NCI-H2227 treated with DMSO at 0.1 percent for 48 hours (cell line): ENCODE measurements at regions not wholly inside any gene's neighbourhood (a gene's known extent, or its start where the extent isn't known, plus 50 kb on each side); places are given as distances from the start of the nearest gene placed in this dataset.

ENCODE experiments used
- DNase-seq: peaks from one replicate; lab custom pipeline; 2025; lab: John Stamatoyannopoulos, UW

DNA sequence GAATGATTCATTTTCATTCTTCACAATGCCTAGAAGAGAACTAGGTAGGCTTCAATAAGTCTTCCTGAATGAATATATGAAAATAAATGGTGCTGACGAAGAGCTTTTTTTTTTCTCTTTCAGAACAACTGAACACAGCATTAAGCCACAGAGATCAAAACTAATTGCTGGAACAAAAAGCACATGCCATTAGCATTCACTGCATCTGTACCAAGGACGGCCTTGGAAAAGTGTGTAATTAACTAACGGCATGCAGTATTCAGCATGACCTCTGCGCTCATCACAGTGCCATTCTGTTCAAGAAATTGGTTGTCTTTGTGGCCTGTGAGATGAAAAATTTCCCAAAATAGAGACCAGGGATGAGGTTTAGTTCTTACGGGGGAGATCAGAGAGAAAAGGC is 99.3 kb downstream of the NUDT12 start:
- no peak for DNase-seq

GRCh38 chr5:103461243-103461642 is 101.3 kb downstream of the NUDT12 start:
- DNase-seq: no peak

GRCh38 chr5:103458497-103459040 is 104.0 kb downstream of the NUDT12 start:
- no peak for DNase-seq

- DNase-seq: no peak
Observed at GRCh38 chr5:103456476-103456875, 106.1 kb downstream of the NUDT12 start.

DNA sequence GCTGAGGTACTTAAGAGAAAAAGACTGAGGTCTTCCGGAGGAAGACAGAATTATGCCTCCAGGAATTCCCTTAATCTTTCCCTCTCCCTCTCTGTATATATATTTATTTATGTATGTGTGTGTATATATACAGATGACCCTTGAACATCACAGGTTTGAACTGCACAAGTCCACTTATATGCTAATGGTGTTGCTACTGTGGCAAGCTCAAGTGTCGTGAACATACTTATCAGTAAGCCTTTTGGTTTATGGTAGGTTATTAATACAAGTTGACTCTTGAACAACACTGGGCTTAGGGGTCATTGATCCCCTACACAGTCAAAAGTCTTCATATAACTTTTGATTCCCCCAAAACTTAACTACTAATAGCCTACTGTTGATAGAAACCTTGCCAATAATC is 106.8 kb downstream of the NUDT12 start:
- no peak for DNase-seq

GRCh38 chr5:103454770-103455169 is 107.8 kb downstream of the NUDT12 start:
- no peak for DNase-seq

DNA sequence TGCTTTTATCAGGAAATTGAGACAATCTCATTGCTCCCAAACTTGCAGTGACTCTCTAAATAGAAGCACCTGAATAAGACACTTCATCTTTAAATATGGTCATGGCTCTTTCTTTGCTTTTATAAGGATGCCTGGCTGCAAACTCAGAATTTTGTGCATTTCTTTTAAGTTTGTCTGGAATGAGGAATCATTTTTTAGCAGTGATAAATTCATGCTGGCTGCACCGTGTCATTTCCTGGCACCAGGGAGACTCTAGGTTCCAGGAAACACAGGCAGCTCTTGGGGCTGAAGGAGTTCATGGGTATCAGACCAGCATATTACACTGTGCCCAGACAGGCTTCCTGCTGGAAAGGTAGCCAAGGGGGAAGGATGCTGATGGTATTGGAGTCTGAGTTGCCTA is 109.9 kb downstream of the NUDT12 start:
- no peak for DNase-seq

- DNase-seq: no peak
Observed at GRCh38 chr5:103452089-103452488, 110.5 kb downstream of the NUDT12 start.

DNA sequence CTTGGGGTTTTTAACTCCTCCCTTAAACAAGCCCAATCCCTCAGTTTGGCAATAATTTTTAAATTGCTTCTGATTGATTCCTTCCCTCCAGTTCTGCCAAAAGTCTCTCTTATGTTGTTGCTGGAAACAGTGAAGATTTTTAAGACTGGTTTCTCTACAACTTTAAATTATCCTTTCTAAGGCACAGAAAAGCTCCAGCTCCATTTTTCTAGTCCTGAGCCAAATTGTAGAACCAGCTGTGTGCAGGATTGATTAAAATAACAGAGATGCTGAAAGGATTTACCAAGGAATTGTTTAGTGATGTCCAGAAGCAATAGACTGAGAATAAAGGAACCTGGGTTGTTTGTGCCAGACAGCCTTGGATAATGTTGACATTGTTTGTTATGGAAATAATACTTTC is 111.3 kb downstream of the NUDT12 start:
- no peak for DNase-seq

GRCh38 chr5:103450333-103451061 is 112.1 kb downstream of the NUDT12 start:
- no peak for DNase-seq

- no peak for DNase-seq
Observed at GRCh38 chr5:103446813-103447212, 115.8 kb downstream of the NUDT12 start.

DNA sequence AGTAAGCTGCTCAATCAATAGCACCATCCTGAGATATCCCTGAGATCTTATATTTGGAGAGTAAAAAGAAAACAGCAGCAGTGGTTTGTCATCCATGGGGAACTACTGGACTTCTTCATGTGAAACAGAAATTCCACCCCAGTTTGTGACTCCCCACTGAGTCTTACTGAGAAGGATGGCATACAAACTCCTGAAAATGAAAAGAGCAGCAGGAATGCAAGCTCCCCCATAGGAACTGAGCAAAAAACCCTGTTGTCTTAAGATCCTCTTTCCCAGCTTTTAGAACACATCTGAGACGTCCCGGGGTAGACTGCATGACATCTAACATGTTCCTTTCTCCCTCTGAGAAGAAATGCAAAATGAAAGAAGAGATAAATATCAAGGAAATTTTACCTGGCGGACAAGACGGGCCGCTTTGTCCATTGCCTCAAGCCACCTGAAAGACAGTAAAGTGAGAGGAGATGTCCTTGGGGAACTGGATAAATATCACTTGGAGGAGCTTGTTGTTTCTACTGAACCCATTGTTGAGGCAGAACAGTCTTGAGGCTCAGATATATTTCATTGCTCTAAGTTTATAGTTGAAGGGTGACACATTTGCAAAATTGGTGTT is 117.1 kb downstream of the NUDT12 start:
- no peak for DNase-seq

GRCh38 chr5:103444333-103445038 is 118.1 kb downstream of the NUDT12 start:
- no peak for DNase-seq

GRCh38 chr5:103442750-103443149 is 119.8 kb downstream of the NUDT12 start:
- DNase-seq: no peak

GRCh38 chr5:103441523-103441922 is 121.1 kb downstream of the NUDT12 start:
- DNase-seq: no peak

DNA sequence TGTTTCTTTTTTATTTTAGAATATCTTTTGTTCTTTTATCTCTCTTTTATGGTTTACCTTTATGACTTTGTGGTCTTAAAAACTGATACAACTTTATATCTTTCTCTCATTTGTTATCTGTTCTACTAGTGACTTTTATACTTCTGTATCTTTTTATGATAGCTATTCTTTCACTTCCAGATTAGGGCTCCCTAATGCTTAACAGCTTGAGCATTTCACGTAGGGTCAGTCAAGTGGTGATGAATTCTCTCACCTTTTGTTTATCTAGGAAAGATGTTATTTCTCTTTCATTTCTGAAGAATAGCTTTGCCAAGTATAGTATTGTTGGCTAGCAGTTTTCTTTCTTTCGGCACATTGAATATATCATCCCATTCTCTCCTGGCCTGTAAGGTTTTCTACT is 123.6 kb downstream of the NUDT12 start:
- DNase-seq: no peak

GRCh38 chr5:103436656-103437055 is 125.9 kb downstream of the NUDT12 start:
- DNase-seq: peak; percentile 6

GRCh38 chr5:103436112-103436511 is 126.5 kb downstream of the NUDT12 start:
- no peak for DNase-seq

DNA sequence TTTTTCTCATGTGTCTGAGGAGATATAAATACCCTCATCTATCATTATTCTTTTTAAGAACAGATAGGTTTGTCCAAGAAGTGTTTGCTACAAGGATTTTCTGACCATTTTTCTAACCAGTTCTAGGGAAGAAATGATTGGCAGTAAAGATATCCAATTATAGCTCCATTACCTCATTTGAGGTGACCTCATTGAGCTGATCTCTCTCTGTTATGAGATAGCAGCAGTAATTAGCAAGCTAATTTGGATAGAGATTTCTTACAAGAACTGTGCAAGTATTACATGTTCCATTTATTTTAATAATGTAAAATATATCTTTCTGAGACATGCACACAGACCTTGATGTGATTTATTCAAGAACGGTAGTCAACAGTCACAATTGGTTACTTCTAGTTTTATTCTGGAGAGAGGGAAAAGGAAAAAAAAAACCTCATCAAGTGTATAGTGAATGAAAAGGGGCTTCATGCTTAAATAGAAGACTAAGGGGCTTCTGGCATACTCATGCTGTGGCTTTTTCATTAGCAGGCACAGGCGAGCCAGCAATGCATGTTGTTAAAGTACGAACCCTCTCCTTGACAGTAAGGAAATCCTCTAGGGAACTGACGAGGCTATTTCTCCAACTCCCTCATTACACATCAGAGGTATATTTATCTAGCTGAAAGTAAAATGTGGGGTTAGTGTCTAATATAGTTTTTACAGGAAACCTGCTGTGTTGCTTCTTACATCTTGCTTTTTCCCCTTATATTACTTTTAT is 127.3 kb downstream of the NUDT12 start:
- peak; percentile 25 for DNase-seq

DNA sequence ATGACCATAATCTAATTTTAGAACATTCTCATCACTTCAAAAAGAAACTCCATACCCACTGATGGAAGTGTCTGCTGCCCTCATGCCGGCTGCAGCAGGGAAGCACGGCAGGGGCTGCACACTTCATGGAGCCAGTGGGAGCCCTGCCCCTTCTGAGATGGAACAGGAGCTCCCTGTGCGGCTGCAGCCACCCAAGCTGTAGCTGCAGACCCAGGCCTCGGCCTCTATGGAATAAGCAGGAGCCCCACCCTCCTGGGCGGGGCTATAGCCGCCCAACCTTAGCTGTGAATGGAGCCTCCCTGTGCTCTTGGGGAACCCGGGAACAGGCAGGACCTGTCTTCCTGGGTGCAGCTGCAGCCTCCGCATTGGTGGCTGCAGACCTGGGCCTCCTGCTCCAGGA is 128.5 kb downstream of the NUDT12 start:
- peak; percentile 26 for DNase-seq

GRCh38 chr5:103433211-103433610 is 129.4 kb downstream of the NUDT12 start:
- peak; percentile 79 for DNase-seq

GRCh38 chr5:103428923-103429322 is 133.7 kb downstream of the NUDT12 start:
- no peak for DNase-seq
